ENCODE measurements at regions not wholly inside any gene's neighbourhood (a gene's known extent, or its start where the extent isn't known, plus 50 kb on each side); places are given as distances from the start of the nearest gene placed in this dataset.

DNA sequence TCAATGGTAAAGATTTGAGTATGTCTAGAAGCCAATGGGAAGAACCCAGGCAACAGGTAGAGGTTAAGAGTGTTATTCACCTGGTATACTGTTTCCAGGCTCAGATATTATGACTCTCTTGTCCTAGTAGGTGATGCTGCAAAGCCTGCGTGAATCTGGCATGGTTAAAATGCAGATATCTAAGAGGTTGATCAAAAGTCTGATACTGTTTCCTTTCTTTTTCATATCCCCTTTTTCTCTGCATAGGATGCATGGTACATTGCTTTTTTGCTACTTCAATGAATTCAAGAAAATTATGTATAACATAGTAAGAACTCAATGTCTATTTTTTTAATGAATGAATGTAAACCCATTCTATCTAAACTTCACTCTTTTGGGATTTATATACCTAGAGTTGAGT is 284.3 kb upstream of the KHDRBS2 start:
- Histone ChIP-seq H3K4me1 (ENCODE audit: control insufficient read depth in 2 of 3, insufficient read depth in 2 of 3, low read depth in 1 of 3, low read length in 3 of 3) (no peaks in the 10 kb centered on the region), H3K9me3 (ENCODE audit: control insufficient read depth in 2 of 3, insufficient read depth in 1 of 3, low read length in 3 of 3) (no peaks in the 10 kb centered on the region), H3K36me3 (ENCODE audit: control insufficient read depth in 2 of 3, insufficient read depth in 3 of 3, low read length in 3 of 3) (no peaks in the 10 kb centered on the region), H3K4me3 (ENCODE audit: low read length in 3 of 3) (no peak overlapping the region), H3K27ac (ENCODE audit: low read depth in 2 of 2, low read length in 2 of 2) (no peak overlapping the region), H3K27me3 (ENCODE audit: control insufficient read depth, insufficient read depth, low read length) (no peaks in the 10 kb centered on the region), H3K9ac (ENCODE audit: low read length in 3 of 3) (no peak overlapping the region)
- FAIRE-seq (no peak), DNase-seq (no peak)
- intact Hi-C loops (cut with DNase I), result no loop called here
- TF ChIP-seq CTCF (IDR thresholded peaks at IDR 0.05; ENCODE audit: borderline replicate concordance, extremely low read depth, insufficient read depth), result no peak

DNA sequence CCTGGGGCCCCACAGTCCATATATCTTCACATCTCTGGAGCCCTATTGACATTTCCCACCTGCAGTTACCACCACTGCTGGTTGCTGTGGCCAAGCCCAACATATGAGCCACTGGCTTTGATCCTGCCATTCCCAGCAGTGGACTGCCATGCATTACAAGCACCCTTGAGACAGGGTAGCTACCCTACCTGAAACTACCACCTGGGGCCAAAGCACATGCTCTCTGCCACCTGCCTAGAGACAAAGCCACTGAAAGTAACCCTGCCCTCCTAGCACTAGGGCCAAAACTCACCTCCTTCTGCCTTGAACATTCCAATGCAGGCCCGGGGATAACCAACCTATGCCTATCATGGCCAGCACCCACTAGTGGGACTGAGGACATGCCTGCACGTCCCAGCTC is 255.5 kb upstream of the KHDRBS2 start:
- FAIRE-seq (no peak), DNase-seq (no peak)
- H3K9me3 ChIP-seq (ENCODE audit: control insufficient read depth in 2 of 3, insufficient read depth in 1 of 3, low read length in 3 of 3), result no peaks in the 10 kb centered on the region
- no peaks in the 10 kb centered on the region for H3K27me3 ChIP-seq (ENCODE audit: control insufficient read depth, insufficient read depth, low read length)
- no peaks in the 10 kb centered on the region for H3K4me1 ChIP-seq (ENCODE audit: control insufficient read depth in 2 of 3, insufficient read depth in 2 of 3, low read depth in 1 of 3, low read length in 3 of 3)
- no peaks in the 10 kb centered on the region for H3K36me3 ChIP-seq (ENCODE audit: control insufficient read depth in 2 of 3, insufficient read depth in 3 of 3, low read length in 3 of 3)
- TF ChIP-seq CTCF (IDR thresholded peaks at IDR 0.05; ENCODE audit: borderline replicate concordance, extremely low read depth, insufficient read depth), result no peak
- intact Hi-C loops (cut with DNase I), result no loop called here
- H3K9ac ChIP-seq (ENCODE audit: low read length in 3 of 3), result no peak overlapping the region
- H3K27ac ChIP-seq (ENCODE audit: low read depth in 2 of 2, low read length in 2 of 2), result no peak overlapping the region
- H3K4me3 ChIP-seq (ENCODE audit: low read length in 3 of 3), result no peak overlapping the region

DNA sequence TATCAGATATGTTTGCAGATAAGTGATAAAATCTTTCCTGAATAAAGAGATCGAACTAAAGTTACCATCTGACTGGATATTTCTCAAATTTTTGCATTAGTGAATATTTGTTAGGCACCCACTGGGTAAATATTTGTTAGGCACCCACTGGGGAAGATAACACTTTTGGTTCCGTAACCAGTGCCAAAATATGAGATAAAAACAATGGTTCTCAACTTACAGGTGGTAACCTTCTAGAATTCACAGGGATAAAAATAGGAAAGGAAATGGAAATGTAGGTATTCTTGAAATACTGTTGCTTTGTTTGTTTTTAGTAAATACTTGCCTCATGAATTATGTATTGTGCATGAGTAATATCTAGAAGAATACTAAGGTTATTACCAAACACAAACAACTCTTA is 245.0 kb upstream of the KHDRBS2 start:
- no peak for TF ChIP-seq CTCF (IDR thresholded peaks at IDR 0.05; ENCODE audit: borderline replicate concordance, extremely low read depth, insufficient read depth)
- intact Hi-C loops (cut with DNase I), result no loop called here
- DNase-seq (no peak), FAIRE-seq (no peak)
- Histone ChIP-seq H3K36me3 (ENCODE audit: control insufficient read depth in 2 of 3, insufficient read depth in 3 of 3, low read length in 3 of 3) (no peaks in the 10 kb centered on the region), H3K9ac (ENCODE audit: low read length in 3 of 3) (no peak overlapping the region), H3K4me1 (ENCODE audit: control insufficient read depth in 2 of 3, insufficient read depth in 2 of 3, low read depth in 1 of 3, low read length in 3 of 3) (no peaks in the 10 kb centered on the region), H3K27ac (ENCODE audit: low read depth in 2 of 2, low read length in 2 of 2) (no peak overlapping the region), H3K9me3 (ENCODE audit: control insufficient read depth in 2 of 3, insufficient read depth in 1 of 3, low read length in 3 of 3) (no peaks in the 10 kb centered on the region), H3K27me3 (ENCODE audit: control insufficient read depth, insufficient read depth, low read length) (no peaks in the 10 kb centered on the region), H3K4me3 (ENCODE audit: low read length in 3 of 3) (no peak overlapping the region)

DNA sequence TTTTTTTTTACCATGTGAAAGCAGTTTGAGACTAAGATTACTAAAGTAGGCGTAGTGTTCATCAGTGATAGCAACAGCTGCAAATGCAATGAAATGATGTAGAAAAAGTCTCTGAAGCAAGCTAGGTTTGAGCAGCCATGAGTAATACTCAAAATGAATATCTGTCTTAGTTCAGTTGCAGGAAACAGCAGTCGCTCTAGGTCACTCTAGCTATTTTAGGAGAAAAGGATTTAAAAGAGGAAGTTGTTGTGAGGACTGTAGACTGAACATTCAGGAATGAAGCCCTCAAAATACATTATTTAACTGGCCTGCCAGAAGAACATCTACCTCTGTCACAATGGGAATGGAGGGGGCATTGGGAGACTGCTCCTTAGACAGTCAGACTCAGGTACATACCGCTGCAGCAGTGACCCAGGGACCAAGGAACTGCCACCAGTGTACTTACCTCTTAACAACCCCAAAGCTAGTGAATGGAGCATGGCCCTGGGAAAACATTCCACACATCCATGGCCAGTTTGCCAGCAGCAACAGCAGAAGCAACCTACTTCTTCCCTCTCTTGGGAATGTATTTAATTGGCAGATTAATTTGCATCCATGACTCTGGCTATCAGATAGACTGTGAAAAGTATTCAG is 243.0 kb upstream of the KHDRBS2 start:
- Histone ChIP-seq H3K36me3 (ENCODE audit: control insufficient read depth in 2 of 3, insufficient read depth in 3 of 3, low read length in 3 of 3) (no peaks in the 10 kb centered on the region), H3K27me3 (ENCODE audit: control insufficient read depth, insufficient read depth, low read length) (no peaks in the 10 kb centered on the region), H3K27ac (ENCODE audit: low read depth in 2 of 2, low read length in 2 of 2) (no peak overlapping the region), H3K9me3 (ENCODE audit: control insufficient read depth in 2 of 3, insufficient read depth in 1 of 3, low read length in 3 of 3) (no peaks in the 10 kb centered on the region), H3K4me3 (ENCODE audit: low read length in 3 of 3) (no peak overlapping the region), H3K4me1 (ENCODE audit: control insufficient read depth in 2 of 3, insufficient read depth in 2 of 3, low read depth in 1 of 3, low read length in 3 of 3) (no peaks in the 10 kb centered on the region), H3K9ac (ENCODE audit: low read length in 3 of 3) (no peak overlapping the region)
- no peak for FAIRE-seq
- intact Hi-C loops (cut with DNase I), result no loop called here
- no peak for DNase-seq
- TF ChIP-seq CTCF (IDR thresholded peaks at IDR 0.05; ENCODE audit: borderline replicate concordance, extremely low read depth, insufficient read depth), result no peak
